ENCODE measurements at regions not wholly inside any gene's neighbourhood (a gene's known extent, or its start where the extent isn't known, plus 50 kb on each side); places are given as distances from the start of the nearest gene placed in this dataset.

DNA sequence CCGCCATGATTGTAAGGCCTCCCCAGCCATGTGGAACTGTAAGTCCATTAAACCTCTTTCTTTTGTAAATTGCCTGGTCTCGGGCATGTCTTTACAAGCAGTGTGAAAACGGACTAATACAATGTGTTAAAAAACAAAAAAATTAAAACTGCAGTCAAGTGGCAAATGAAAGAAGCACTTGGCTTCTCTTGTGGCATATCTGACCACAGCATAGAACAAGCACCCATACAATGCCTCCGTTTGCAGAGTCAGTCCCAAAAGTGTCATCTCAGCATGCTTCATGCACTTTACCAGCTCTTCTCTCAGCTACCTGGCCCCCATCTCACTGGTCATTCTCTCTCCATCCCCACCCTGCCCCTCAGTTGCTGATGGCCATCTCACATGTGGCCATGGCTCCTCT lies 51.1 kb upstream of the DAPK1 start:
- DNase-seq (ENCODE audit: low read depth in 2 of 2), result no peak

DNA sequence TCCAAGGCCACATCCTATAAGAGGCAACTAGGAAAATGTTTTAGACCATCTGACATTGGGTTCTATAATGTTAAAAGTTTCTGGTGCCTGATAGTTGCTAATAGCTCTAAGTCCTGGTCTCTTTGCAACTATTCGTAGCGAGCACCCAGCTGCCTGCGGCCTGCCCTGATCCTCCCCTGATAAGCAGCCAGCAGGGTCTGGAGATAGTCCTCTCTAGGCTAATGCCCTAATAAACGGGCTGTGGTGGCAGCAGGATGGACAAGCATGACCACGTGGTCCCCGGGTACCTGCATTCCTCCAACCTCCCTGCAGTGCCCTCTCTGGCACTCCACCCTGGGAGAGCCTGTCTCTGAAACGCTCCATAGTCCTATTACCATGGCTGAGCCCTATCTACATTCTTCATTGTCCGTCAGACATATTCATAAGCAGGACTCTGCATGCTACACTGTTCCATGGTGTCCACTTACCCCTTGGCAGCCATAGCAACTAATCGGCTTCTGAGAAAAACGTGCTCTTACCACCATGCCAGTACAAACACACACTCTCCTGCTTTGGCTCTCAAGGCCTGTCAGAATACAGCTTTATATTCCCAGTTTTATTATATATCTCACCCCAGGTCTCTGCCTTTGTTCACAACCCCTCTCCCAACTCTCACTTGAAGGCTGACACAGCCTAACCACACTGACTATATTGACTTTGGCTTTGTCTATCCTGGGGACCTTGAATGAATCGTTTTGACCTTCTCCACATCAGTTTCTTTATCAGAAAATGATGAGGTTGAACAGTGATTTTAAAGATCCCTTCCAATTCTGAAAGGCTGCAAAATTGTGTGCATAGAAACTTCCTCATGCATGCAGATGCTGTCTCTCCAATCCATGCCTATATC lies 49.9 kb upstream of the DAPK1 start:
- no peak for DNase-seq (ENCODE audit: low read depth in 2 of 2)

Measured in stimulated activated CD4-positive, alpha-beta T cell treated with anti-CD3 and anti-CD28 coated beads, Interleukin-12 subunit alpha, Interleukin-12 subunit beta, amount 100 ng/mL, for 24 hours (primary cell).